ENCODE measurements at regions not wholly inside any gene's neighbourhood (a gene's known extent, or its start where the extent isn't known, plus 50 kb on each side); places are given as distances from the start of the nearest gene placed in this dataset.

DNA sequence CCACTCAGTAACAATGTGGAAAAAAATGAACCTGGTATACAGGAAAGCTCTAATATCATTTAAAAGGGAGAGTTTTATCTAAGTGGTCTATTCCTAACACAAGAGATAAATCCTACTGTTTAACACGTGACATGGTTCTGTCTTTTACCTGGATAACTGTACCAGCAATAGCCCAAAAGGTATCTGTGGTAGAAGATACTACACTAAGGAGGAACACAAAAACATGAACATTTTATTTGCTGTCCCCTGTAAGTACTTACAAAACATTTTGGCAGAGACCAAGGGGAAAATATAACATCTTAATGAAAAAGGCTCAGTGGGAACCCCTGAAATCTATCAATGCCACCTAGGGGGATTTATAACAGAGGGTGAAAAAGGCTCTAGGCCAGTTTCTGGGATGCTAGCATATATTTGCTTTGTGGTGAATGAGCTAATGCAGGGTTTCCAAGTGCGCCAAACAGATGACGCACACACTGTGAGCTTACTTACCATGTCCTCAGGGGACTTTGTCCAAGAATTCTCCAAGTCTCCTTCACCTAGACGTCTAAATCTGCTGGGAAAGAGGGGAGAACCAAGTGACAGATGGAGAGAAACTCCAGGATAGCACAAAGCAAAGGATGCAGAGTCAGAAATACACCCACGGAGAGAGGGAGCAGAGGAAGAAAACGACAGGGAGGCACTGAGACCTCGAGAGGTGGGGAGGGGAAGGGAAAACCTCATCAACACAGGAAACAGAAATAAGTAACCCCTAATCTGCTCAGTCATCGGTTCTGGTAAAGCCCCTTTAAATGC, 112.5 kb upstream of the PRNP start:
- H3K9me3 ChIP-seq = no peaks in the 10 kb centered on the region
- H3K4me3 ChIP-seq = no peak overlapping the region
- WGBS, 2 donors = 33 to 42% methylated on average over 8 of the region's 8 CpGs
- intact Hi-C loops (cut with DNase I; ENCODE audit: low total_unique reads) = no loop called here
- H3K36me3 ChIP-seq (ENCODE audit: low read depth, missing control alignments) = no peaks in the 10 kb centered on the region
- no peaks in the 10 kb centered on the region for H3K4me1 ChIP-seq
- no peaks in the 10 kb centered on the region for H3K27me3 ChIP-seq
- TF ChIP-seq, protein P1, sequence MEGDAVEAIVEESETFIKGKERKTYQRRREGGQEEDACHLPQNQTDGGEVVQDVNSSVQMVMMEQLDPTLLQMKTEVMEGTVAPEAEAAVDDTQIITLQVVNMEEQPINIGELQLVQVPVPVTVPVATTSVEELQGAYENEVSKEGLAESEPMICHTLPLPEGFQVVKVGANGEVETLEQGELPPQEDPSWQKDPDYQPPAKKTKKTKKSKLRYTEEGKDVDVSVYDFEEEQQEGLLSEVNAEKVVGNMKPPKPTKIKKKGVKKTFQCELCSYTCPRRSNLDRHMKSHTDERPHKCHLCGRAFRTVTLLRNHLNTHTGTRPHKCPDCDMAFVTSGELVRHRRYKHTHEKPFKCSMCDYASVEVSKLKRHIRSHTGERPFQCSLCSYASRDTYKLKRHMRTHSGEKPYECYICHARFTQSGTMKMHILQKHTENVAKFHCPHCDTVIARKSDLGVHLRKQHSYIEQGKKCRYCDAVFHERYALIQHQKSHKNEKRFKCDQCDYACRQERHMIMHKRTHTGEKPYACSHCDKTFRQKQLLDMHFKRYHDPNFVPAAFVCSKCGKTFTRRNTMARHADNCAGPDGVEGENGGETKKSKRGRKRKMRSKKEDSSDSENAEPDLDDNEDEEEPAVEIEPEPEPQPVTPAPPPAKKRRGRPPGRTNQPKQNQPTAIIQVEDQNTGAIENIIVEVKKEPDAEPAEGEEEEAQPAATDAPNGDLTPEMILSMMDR (IDR thresholded peaks at IDR 0.05) = no peak
- TF ChIP-seq POLR2A (IDR thresholded peaks at IDR 0.05) = no peak
- no peak for DNase-seq
- no peak overlapping the region for H3K27ac ChIP-seq

DNA sequence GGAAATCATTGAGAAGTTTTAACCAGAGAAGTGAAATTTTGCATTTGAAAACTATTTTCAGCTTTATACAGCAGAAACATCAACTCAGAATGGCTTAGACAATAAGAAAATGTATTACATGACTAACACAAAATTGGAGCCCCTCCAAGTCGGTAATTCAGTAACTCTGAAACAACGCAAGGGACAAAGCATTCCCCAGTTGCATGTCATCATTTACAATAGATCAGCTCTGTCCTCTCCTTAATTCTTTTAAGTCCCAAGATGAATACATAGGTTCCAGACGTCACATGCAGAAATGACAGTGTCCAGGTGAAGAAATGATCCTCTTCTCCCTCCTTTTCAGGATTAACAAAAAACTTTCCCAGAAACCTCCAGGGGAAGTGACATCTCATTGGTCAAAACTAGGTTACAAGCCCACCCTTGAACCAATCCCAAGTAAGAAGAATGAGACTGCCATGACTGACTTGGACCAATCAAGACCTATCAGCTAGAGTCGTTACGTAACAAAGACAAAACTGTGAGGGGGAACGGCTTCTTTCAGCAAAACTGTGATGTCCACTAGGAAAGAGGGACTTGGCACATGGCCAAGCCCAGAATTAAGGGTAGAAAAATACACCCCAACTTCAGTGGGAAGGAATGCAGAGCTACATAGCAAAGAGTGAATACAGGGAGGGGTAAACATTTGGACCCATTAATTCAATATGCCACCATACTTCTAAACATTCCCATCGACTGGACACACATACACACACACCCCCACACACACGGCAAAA, 114.3 kb upstream of the PRNP start:
- Histone ChIP-seq H3K4me1 (no peaks in the 10 kb centered on the region), H3K27ac (no peak overlapping the region), H3K4me3 (no peak overlapping the region), H3K9me3 (no peaks in the 10 kb centered on the region), H3K27me3 (no peaks in the 10 kb centered on the region), H3K36me3 (ENCODE audit: low read depth, missing control alignments) (no peaks in the 10 kb centered on the region)
- DNase-seq = no peak
- WGBS, 2 donors = 54 to 63% methylated on average over 8 of the region's 8 CpGs
- TF ChIP-seq, protein P1 (IDR thresholded peaks at IDR 0.05) = no peak
- intact Hi-C loops (cut with DNase I; ENCODE audit: low total_unique reads) = no loop called here

DNA sequence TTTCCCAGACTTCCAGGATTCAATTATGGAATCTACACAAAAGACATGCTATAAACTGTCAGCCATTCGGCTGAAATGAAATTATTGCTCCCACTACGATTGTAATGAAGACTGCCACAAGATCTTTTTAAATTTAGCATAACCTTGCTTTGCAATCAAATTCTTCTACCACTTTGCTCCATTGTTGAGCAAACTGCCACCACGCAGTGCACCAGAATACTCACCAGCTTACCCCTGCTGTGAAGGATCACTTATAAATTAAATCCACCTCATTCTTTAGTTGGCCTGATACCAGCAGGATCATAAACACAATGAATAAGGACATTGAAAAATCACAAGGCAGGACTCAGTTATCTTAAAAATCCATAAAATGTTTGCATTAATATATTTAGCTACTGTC, 116.4 kb upstream of the PRNP start:
- no peak for DNase-seq
- Histone ChIP-seq H3K4me1 (no peaks in the 10 kb centered on the region), H3K9me3 (no peaks in the 10 kb centered on the region), H3K36me3 (ENCODE audit: low read depth, missing control alignments) (no peaks in the 10 kb centered on the region), H3K27me3 (no peaks in the 10 kb centered on the region), H3K4me3 (no peak overlapping the region), H3K27ac (no peak overlapping the region)
- TF ChIP-seq POLR2A (IDR thresholded peaks at IDR 0.05) = no peak
- TF ChIP-seq, protein P1 (IDR thresholded peaks at IDR 0.05) = no peak
- intact Hi-C loops (cut with DNase I; ENCODE audit: low total_unique reads) = no loop called here
- 83 to 92% methylated on average over 3 of the region's 3 CpGs for WGBS, 2 donors

DNA sequence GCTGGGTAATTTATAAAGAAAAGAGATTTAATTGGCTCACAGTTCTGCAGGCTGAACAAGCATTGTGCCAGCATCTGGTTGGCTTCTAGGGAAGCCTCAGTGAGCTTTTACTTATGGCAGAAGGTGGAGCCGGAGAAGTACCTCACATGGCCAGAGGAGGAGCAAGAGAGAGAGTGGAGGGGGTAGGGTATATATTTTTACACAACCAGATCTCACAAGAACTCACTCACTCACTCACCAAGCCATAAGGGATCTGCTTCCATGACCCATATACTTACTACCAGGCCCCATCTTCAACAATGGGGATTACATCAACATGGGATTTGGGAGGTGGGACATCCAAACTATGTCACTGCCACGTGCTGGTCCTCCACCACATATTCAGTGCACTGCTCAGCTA, 117.2 kb upstream of the PRNP start:
- no peak for DNase-seq
- no peaks in the 10 kb centered on the region for H3K9me3 ChIP-seq
- no peaks in the 10 kb centered on the region for H3K4me1 ChIP-seq
- intact Hi-C loops (cut with DNase I; ENCODE audit: low total_unique reads) = no loop called here
- H3K27ac ChIP-seq = no peak overlapping the region
- H3K36me3 ChIP-seq (ENCODE audit: low read depth, missing control alignments) = no peaks in the 10 kb centered on the region
- no peak overlapping the region for H3K4me3 ChIP-seq
- TF ChIP-seq, protein P1 (IDR thresholded peaks at IDR 0.05) = no peak
- TF ChIP-seq POLR2A (IDR thresholded peaks at IDR 0.05) = no peak
- 85 to 86% methylated on average over 2 of the region's 2 CpGs for WGBS, 2 donors
- no peaks in the 10 kb centered on the region for H3K27me3 ChIP-seq
